ENCODE measurements at regions not wholly inside any gene's neighbourhood (a gene's known extent, or its start where the extent isn't known, plus 50 kb on each side); places are given as distances from the start of the nearest gene placed in this dataset.
"Not testable (repeated sequence)": the region's sequence is repeated elsewhere in the genome, so short reads cannot be mapped to it uniquely, and the experiment has no call there.

DNA sequence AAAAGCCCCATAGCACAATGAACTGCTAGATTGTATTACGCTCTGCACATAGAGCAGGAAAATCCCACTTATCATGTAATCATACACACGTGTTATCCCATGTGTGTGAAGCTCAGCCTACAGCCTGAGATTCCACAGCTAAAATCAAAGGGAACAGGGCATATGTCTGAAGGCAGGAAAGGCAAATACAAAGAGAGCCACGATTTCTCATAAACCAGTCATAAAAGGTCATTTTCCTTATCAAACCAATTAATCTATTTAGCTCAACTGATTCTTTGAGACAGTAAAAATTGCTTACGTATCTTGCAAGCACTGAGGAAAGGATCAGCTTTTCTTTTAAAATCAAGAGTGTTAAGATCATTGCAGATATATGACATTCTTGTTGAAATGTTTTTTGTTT lies 199.5 kb upstream of the TBL1XR1 start:
- no peak for TF ChIP-seq CTCF (IDR thresholded peaks at IDR 0.05; ENCODE audit: unreplicated experiment in 3 of 3)
- Mint-ChIP-seq H3K4me3 (no peak overlapping the region), H3K27ac (no peak overlapping the region), H3K4me1 (peaks cover 5% of the 10 kb centered on the region), H3K36me3 (ENCODE audit: low read depth) (no peaks in the 10 kb centered on the region), H3K27me3 (ENCODE audit: low read depth) (no peaks in the 10 kb centered on the region), H3K9me3 (peaks cover 4% of the 10 kb centered on the region)

DNA sequence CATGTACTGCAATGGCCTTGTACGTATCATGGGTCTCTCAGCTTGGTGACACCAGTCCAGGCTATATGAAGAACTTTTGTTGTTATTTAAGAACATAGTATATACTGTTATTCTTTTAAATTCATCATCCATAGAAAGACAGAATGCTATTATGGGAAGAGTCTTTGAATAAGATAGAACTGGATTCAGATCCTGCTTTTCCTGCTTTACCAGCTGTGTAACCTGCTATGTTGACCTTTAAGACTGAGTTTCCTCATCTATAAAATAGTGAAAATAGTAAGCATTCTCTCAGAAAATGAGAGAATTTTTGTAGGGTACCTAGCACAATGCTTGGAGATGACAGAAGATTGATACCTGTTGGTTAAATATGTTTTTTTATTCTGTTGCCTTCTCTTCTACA lies 204.1 kb upstream of the TBL1XR1 start:
- H3K4me3 Mint-ChIP-seq: no peak overlapping the region
- H3K27me3 Mint-ChIP-seq (ENCODE audit: low read depth): no peaks in the 10 kb centered on the region
- no peak overlapping the region for H3K27ac Mint-ChIP-seq
- H3K9me3 Mint-ChIP-seq: peaks cover 4% of the 10 kb centered on the region
- H3K4me1 Mint-ChIP-seq: peaks cover 5% of the 10 kb centered on the region
- no peak for TF ChIP-seq CTCF (IDR thresholded peaks at IDR 0.05; ENCODE audit: unreplicated experiment in 3 of 3)
- no peaks in the 10 kb centered on the region for H3K36me3 Mint-ChIP-seq (ENCODE audit: low read depth)

DNA sequence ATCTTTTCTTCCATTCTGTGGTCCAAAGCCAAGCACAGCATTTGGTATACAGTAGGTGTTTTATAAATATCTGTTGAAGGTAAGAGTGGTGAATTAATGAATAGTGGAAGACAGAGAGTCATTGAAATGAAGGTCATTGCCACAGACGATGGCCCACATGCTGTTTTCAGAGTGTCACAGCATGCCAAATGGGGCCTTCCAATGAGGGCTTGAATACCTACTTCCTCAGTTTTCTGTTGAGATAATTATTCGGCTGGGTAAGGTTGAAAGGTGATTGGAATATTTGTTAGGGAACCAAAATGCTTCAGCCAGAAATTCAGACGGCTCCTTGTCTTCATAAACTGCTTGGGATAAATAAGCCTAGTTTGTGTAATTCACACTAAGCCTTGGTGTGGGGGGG lies 205.3 kb upstream of the TBL1XR1 start:
- H3K27ac Mint-ChIP-seq: no peak overlapping the region
- H3K4me1 Mint-ChIP-seq: peaks cover 5% of the 10 kb centered on the region
- TF ChIP-seq CTCF (IDR thresholded peaks at IDR 0.05; ENCODE audit: unreplicated experiment in 3 of 3): no peak
- peaks cover 4% of the 10 kb centered on the region for H3K9me3 Mint-ChIP-seq
- no peaks in the 10 kb centered on the region for H3K27me3 Mint-ChIP-seq (ENCODE audit: low read depth)
- no peak overlapping the region for H3K4me3 Mint-ChIP-seq
- no peaks in the 10 kb centered on the region for H3K36me3 Mint-ChIP-seq (ENCODE audit: low read depth)

DNA sequence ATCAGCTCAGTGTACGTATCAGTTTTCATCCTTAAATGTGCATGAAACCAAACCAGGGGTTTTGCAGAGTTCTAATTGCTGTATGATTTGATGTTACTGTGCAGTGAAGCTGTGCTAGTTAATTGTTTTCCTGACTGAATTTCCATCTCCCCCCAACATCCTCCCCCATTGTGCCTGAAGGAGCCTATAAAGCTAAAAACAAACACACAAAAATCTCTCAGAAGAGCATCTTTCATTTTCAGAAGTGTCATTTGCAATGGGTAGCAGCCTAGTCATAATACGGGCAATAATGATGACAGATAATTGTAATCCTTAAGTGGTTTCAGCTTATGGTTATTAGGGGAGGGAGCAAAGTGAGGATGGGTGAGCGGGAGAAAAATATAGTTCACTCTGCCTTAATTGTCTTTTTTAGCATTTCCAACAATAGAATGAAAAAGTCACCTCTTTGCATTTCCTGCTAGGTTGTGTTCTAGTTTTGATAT lies 207.9 kb upstream of the TBL1XR1 start:
- Mint-ChIP-seq H3K9me3 (peaks cover 2% of the 10 kb centered on the region), H3K27me3 (ENCODE audit: low read depth) (no peaks in the 10 kb centered on the region), H3K4me3 (no peak overlapping the region), H3K36me3 (ENCODE audit: low read depth) (no peaks in the 10 kb centered on the region), H3K27ac (no peak overlapping the region), H3K4me1 (no peaks in the 10 kb centered on the region)
- TF ChIP-seq CTCF (IDR thresholded peaks at IDR 0.05; ENCODE audit: unreplicated experiment in 3 of 3): no peak

DNA sequence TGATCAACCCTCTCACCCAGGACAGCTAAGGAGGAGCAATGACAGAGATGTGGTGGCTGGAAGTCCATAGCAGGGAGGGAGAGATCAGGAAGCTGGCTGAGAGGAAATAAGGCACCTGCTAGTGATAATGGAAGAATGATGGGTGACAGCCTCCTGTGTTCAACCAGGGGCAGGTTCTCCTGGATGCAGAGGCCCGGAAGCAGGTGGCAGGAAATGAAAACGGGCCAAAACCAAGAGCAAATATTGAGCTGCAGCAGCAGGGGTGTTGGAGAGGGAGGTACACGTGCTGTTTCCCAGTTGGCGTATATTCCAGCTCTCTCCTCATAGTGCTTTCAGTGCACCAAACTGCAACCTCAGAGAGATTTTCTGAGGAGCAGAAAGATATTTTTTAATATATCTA lies 213.4 kb upstream of the TBL1XR1 start:
- no peak overlapping the region for H3K4me3 Mint-ChIP-seq
- H3K4me1 Mint-ChIP-seq: no peaks in the 10 kb centered on the region
- no peak for TF ChIP-seq CTCF (IDR thresholded peaks at IDR 0.05; ENCODE audit: unreplicated experiment in 3 of 3)
- H3K36me3 Mint-ChIP-seq (ENCODE audit: low read depth): peaks cover 4% of the 10 kb centered on the region
- no peaks in the 10 kb centered on the region for H3K27me3 Mint-ChIP-seq (ENCODE audit: low read depth)
- H3K9me3 Mint-ChIP-seq: peaks cover 2% of the 10 kb centered on the region
- no peak overlapping the region for H3K27ac Mint-ChIP-seq

DNA sequence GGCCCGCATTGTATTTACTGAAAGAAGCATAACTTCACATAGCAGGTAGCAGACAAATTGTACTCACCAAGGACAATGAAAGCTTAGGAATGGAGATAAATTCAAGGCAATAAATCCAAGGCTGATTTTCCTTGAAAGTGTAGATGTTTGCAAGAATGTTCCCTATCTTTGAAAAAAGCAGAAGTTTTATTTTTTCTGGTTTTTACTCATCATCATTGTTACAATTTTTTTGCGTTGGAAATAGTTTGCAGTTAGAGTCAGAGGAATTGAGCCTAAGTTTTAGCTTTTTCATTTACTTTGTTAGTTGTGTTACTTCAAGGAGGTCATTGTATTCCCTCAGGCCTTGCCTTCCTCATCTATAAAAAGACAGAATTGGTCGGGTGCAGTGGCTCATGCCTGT lies 213.9 kb upstream of the TBL1XR1 start:
- no peak for TF ChIP-seq CTCF (IDR thresholded peaks at IDR 0.05; ENCODE audit: unreplicated experiment in 3 of 3)
- peaks cover 4% of the 10 kb centered on the region for H3K36me3 Mint-ChIP-seq (ENCODE audit: low read depth)

GRCh38 chr3:177412677-177413170 lies 215.4 kb upstream of the TBL1XR1 start:
- H3K36me3 Mint-ChIP-seq (ENCODE audit: low read depth); H3K27me3 Mint-ChIP-seq (ENCODE audit: low read depth); H3K9me3 Mint-ChIP-seq; H3K4me1 Mint-ChIP-seq; H3K4me3 Mint-ChIP-seq; H3K27ac Mint-ChIP-seq: not testable (repeated sequence)

More for the DNA sequence above, 213.9 kb upstream of the TBL1XR1 start:
- no peaks in the 10 kb centered on the region for H3K4me1 Mint-ChIP-seq
- no peak overlapping the region for H3K4me3 Mint-ChIP-seq
- peaks cover 2% of the 10 kb centered on the region for H3K9me3 Mint-ChIP-seq
- no peak overlapping the region for H3K27ac Mint-ChIP-seq
- H3K27me3 Mint-ChIP-seq (ENCODE audit: low read depth): no peaks in the 10 kb centered on the region

Measured in nephron (organoid).